ENCODE measurements at regions not wholly inside any gene's neighbourhood (a gene's known extent, or its start where the extent isn't known, plus 50 kb on each side); places are given as distances from the start of the nearest gene placed in this dataset.
"Not testable (repeated sequence)": the region's sequence is repeated elsewhere in the genome, so short reads cannot be mapped to it uniquely, and the experiment has no call there.

DNA sequence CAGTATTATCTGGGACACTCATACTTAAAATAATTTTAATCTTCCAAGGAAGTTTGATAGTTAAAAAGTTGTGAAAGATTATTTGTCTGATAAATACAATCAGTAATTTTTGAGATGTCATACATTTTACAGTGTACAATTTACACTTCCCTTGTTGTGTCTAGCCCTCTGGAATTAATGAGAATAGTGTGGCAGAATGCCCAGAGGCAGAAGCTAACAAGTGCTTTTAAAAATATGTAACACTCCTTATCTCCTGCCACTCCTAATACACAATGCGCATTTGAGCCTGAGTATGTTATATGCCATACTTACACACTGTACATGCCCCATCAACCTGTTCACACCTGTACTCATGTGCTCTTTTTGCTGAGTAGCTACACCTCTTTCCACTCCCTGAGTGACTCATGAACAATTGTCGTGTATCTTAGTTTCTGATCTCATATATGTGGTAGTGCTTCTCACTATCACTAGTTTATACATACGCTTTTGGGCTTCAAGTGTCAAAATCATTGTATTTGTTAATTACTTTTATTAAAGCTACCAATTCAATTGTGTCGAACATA lies 106.9 kb upstream of the GNAI1 start:
- Histone ChIP-seq H3K4me3 (no peak overlapping the region), H3K36me3 (replicated peaks in 1 of 2; ENCODE audit: insufficient read depth in 1 of 2, low read depth in 2 of 2) (no peaks in the 10 kb centered on the region), H3K27me3 (no peaks in the 10 kb centered on the region), H3K4me1 (no peaks in the 10 kb centered on the region), H3K27ac (no peak overlapping the region), H3K9me3 (no peaks in the 10 kb centered on the region)
- intact Hi-C loops (cut with DNase I): no loop called here
- 59 to 60% methylated on average over 4 of the region's 4 CpGs for WGBS, 2 donors
- ATAC-seq (no peak), DNase-seq (no peak)
- TF ChIP-seq, protein P1, sequence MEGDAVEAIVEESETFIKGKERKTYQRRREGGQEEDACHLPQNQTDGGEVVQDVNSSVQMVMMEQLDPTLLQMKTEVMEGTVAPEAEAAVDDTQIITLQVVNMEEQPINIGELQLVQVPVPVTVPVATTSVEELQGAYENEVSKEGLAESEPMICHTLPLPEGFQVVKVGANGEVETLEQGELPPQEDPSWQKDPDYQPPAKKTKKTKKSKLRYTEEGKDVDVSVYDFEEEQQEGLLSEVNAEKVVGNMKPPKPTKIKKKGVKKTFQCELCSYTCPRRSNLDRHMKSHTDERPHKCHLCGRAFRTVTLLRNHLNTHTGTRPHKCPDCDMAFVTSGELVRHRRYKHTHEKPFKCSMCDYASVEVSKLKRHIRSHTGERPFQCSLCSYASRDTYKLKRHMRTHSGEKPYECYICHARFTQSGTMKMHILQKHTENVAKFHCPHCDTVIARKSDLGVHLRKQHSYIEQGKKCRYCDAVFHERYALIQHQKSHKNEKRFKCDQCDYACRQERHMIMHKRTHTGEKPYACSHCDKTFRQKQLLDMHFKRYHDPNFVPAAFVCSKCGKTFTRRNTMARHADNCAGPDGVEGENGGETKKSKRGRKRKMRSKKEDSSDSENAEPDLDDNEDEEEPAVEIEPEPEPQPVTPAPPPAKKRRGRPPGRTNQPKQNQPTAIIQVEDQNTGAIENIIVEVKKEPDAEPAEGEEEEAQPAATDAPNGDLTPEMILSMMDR (IDR thresholded peaks at IDR 0.05): no peak
- TF ChIP-seq POLR2A (IDR thresholded peaks at IDR 0.05): no peak

- no peaks in the 10 kb centered on the region for H3K4me1 ChIP-seq
- DNase-seq: no peak
- H3K27me3 ChIP-seq: no peaks in the 10 kb centered on the region
- no peaks in the 10 kb centered on the region for H3K9me3 ChIP-seq
- WGBS, 2 donors: 74 to 80% methylated on average over 4 of the region's 4 CpGs
- intact Hi-C loops (cut with DNase I): no loop called here
- H3K36me3 ChIP-seq (replicated peaks in 1 of 2; ENCODE audit: insufficient read depth in 1 of 2, low read depth in 2 of 2): no peaks in the 10 kb centered on the region
- H3K27ac ChIP-seq: no peak overlapping the region
- no peak for ATAC-seq
- H3K4me3 ChIP-seq: no peak overlapping the region
- TF ChIP-seq, protein P1 (IDR thresholded peaks at IDR 0.05): no peak
- TF ChIP-seq POLR2A (IDR thresholded peaks at IDR 0.05): no peak
Measured at GRCh38 chr7:80026766-80027165, 107.9 kb upstream of the GNAI1 start.

DNA sequence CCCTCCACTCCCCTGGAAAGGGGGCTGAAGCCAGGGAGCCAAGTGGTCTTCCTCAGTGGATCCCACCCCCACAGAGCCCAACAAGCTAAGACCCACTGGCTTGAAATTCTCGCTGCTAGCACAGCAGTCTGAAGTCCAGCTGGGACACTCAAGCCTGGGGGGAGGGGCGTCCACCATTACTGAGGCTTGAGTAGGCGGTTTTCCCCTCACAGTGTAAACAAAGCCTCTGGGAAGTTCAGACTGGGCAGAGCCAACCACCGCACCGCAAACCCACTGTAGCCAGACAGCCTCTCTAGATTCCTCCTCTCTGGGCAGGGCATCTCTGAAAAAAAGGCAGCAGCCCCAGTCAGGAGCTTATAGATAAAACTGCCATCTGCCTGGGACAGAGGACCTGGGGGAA lies 114.4 kb upstream of the GNAI1 start:
- H3K27me3 ChIP-seq; H3K4me1 ChIP-seq; intact Hi-C loops (cut with DNase I); DNase-seq; H3K36me3 ChIP-seq (replicated peaks in 1 of 2; ENCODE audit: insufficient read depth in 1 of 2, low read depth in 2 of 2); H3K27ac ChIP-seq; H3K9me3 ChIP-seq; ATAC-seq; H3K4me3 ChIP-seq: not testable (repeated sequence)
- WGBS, 2 donors: 53 to 59% methylated on average over 3 to 5 of the region's 5 CpGs

DNA sequence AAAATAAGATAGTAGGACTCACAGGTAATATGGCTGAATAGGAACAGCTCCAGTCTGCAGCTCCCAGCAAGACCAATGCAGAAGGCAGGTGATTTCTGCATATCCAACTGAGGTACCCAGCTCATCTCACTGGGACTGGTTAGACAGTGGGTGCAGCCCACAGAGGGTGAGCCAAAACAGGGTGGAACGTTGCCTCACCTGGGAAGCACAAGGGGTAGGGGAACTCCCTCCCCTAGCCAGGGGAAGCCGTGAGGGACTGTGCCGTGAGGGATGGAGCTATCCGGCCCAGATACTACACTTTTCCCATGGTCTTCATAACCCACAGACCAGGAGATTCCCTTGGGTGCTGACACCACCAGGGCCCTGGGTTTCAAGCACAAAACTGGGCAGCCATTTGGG lies 114.8 kb upstream of the GNAI1 start:
- DNase-seq; H3K4me3 ChIP-seq; H3K36me3 ChIP-seq (replicated peaks in 1 of 2; ENCODE audit: insufficient read depth in 1 of 2, low read depth in 2 of 2); H3K4me1 ChIP-seq; intact Hi-C loops (cut with DNase I); ATAC-seq; H3K27ac ChIP-seq; H3K9me3 ChIP-seq; H3K27me3 ChIP-seq: not testable (repeated sequence)
- 49 to 52% methylated on average over 4 of the region's 4 CpGs for WGBS, 2 donors

DNA sequence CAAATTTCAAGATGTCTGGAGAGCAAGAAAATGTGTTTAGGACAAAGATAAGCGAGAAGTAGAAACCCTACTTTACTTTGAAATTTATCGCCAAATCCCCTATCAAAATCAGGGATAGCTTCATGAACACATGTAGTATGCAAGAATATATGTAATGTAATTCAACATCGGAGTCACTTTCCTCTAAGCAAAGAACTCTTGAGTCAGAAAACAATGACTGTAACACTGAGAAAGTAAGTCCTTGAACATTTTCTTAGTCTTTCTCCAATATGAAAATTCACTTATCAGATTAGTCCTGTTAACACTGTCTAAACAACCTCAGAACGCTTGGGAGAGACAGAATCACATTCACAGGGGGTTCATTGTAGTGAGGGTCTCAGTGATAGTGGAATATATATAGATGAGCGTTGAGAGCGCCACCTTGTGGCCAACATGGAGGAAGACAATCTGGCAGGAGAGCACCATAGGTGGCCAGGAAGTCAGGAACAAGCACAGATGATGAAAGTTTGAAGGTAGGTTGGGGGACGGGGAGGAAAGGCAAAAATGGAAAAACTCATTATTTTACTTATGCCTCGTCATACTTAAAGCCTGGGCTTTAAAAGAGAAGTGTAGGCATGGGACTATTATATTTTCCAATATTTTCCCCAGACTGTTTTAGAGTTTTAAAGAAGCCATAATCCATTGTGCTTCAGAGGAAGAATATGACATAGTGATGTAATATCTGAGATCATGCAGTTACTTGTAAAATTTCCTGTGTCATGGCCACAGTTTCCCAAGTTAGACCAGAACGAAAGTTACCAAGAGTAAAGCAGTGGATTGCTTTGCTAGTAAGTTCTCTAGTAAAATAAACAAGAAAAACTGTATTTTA lies 115.5 kb upstream of the GNAI1 start:
- H3K4me3 ChIP-seq: no peak overlapping the region
- no peaks in the 10 kb centered on the region for H3K4me1 ChIP-seq
- H3K27ac ChIP-seq: no peak overlapping the region
- no peak for TF ChIP-seq POLR2A (IDR thresholded peaks at IDR 0.05)
- TF ChIP-seq, protein P1 (IDR thresholded peaks at IDR 0.05): peak; percentile 30 to 69 (median 52)
- peak; percentile 50 for ATAC-seq
- H3K9me3 ChIP-seq: no peaks in the 10 kb centered on the region
- DNase-seq: peak; percentile 13 to 26 (median 22)
- 30% methylated on average over 9 of the region's 9 CpGs for WGBS, 2 donors
- no peaks in the 10 kb centered on the region for H3K36me3 ChIP-seq (replicated peaks in 1 of 2; ENCODE audit: insufficient read depth in 1 of 2, low read depth in 2 of 2)
- no peaks in the 10 kb centered on the region for H3K27me3 ChIP-seq
- intact Hi-C loops (cut with DNase I): no loop called here
